ENCODE measurements at regions not wholly inside any gene's neighbourhood (a gene's known extent, or its start where the extent isn't known, plus 50 kb on each side); places are given as distances from the start of the nearest gene placed in this dataset.

DNA sequence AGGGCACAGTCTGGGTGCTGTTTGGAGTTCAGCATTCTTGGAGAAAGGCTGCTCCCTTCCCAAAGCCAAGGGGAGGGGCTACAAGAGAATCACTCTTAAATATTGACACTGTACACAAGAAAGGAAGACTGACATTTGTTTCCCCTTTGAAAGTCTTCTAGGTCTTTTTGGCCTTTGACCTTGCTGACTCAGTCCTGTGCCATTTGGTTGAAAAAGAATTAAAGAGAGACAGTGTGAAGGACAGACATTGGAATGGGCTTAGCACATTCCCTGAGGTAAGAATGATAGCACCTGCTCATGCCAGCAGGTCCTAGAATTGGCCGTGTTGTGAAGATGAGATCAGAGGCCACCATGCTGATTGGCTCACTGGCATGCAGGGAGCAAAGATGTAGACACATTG, 271.4 kb upstream of the ZNF608 start (continued):
- TF ChIP-seq TBX3 (IDR thresholded peaks at IDR 0.05; ENCODE audit: borderline replicate concordance) (peak; percentile 17; the same call in 1 of the 2 replicates), RFXANK (CRISPR knock-in tag; IDR thresholded peaks at IDR 0.05) (no peak), FOXP1 (IDR thresholded peaks at IDR 0.05) (no peak), FOXP1 (CRISPR knock-in tag; IDR thresholded peaks at IDR 0.05) (no peak), AGO2 (optimal IDR thresholded peaks at IDR 0.05; ENCODE audit: low read depth, low read length) (no peak), BCL6 (CRISPR knock-in tag; IDR thresholded peaks at IDR 0.05) (peak; percentile 78), ZNF776 (CRISPR knock-in tag; IDR thresholded peaks at IDR 0.05) (no peak), NCOA5 (CRISPR knock-in tag; IDR thresholded peaks at IDR 0.05) (no peak), ZNF331 (CRISPR knock-in tag; IDR thresholded peaks at IDR 0.05) (peak; percentile 18; the same call in 1 of the 2 replicates), GPN1 (CRISPR knock-in tag; IDR thresholded peaks at IDR 0.05; ENCODE audit: borderline replicate concordance) (no peak), FOXA1 (IDR thresholded peaks at IDR 0.05) (no peak), FOXA1 (CRISPR knock-in tag; IDR thresholded peaks at IDR 0.05) (peak; percentile 63), NR2F2 (IDR thresholded peaks at IDR 0.05; ENCODE audit: borderline replicate concordance, low read depth) (peak; percentile 72), AHR (CRISPR knock-in tag; IDR thresholded peaks at IDR 0.05) (no peak)
- TF ChIP-seq, protein P1, sequence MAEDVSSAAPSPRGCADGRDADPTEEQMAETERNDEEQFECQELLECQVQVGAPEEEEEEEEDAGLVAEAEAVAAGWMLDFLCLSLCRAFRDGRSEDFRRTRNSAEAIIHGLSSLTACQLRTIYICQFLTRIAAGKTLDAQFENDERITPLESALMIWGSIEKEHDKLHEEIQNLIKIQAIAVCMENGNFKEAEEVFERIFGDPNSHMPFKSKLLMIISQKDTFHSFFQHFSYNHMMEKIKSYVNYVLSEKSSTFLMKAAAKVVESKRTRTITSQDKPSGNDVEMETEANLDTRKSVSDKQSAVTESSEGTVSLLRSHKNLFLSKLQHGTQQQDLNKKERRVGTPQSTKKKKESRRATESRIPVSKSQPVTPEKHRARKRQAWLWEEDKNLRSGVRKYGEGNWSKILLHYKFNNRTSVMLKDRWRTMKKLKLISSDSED (CRISPR knock-in tag; IDR thresholded peaks at IDR 0.05) = no peak
- TF ChIP-seq, protein P2, sequence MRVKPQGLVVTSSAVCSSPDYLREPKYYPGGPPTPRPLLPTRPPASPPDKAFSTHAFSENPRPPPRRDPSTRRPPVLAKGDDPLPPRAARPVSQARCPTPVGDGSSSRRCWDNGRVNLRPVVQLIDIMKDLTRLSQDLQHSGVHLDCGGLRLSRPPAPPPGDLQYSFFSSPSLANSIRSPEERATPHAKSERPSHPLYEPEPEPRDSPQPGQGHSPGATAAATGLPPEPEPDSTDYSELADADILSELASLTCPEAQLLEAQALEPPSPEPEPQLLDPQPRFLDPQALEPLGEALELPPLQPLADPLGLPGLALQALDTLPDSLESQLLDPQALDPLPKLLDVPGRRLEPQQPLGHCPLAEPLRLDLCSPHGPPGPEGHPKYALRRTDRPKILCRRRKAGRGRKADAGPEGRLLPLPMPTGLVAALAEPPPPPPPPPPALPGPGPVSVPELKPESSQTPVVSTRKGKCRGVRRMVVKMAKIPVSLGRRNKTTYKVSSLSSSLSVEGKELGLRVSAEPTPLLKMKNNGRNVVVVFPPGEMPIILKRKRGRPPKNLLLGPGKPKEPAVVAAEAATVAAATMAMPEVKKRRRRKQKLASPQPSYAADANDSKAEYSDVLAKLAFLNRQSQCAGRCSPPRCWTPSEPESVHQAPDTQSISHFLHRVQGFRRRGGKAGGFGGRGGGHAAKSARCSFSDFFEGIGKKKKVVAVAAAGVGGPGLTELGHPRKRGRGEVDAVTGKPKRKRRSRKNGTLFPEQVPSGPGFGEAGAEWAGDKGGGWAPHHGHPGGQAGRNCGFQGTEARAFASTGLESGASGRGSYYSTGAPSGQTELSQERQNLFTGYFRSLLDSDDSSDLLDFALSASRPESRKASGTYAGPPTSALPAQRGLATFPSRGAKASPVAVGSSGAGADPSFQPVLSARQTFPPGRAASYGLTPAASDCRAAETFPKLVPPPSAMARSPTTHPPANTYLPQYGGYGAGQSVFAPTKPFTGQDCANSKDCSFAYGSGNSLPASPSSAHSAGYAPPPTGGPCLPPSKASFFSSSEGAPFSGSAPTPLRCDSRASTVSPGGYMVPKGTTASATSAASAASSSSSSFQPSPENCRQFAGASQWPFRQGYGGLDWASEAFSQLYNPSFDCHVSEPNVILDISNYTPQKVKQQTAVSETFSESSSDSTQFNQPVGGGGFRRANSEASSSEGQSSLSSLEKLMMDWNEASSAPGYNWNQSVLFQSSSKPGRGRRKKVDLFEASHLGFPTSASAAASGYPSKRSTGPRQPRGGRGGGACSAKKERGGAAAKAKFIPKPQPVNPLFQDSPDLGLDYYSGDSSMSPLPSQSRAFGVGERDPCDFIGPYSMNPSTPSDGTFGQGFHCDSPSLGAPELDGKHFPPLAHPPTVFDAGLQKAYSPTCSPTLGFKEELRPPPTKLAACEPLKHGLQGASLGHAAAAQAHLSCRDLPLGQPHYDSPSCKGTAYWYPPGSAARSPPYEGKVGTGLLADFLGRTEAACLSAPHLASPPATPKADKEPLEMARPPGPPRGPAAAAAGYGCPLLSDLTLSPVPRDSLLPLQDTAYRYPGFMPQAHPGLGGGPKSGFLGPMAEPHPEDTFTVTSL (CRISPR knock-in tag; IDR thresholded peaks at IDR 0.05; ENCODE audit: borderline replicate concordance) = peak; percentile 36; the same call in 1 of the 2 replicates

Measured in HepG2 (cell line).